SU-DHL-6 (cell line): ENCODE measurements at regions not wholly inside any gene's neighbourhood (a gene's known extent, or its start where the extent isn't known, plus 50 kb on each side); places are given as distances from the start of the nearest gene placed in this dataset.

Source experiments
- H2AFZ ChIP-seq: fragments of 200-600 bp; sonication (generic); 2 replicates; pipeline ENCODE4 v1.6.1; 2014; ENCODE audit warnings: low read depth, mild to moderate bottlenecking, moderate library complexity, mixed read lengths, antibody characterized with exemption, low read length; ENCODE audit not compliant: severe bottlenecking
- H3F3A ChIP-seq: fragments of 200-600 bp; shearing (Covaris generic); 2 replicates; pipeline ENCODE4 v1.6.0; 2016; ENCODE audit warnings: antibody characterized with exemption, mild to moderate bottlenecking; ENCODE audit not compliant: insufficient read depth
- H3K27ac ChIP-seq: fragments of 200-600 bp; sonication (generic); 2 replicates; pipeline ENCODE4 v1.5.1; 2016; ENCODE audit warnings: low read depth, mild to moderate bottlenecking, low read length, moderate library complexity, mixed read lengths
- H3K27me3 ChIP-seq: fragments of 200-600 bp; sonication (generic), shearing (Covaris generic); 2 replicates; pipeline ENCODE4 v1.6.0; 2014; ENCODE audit warnings: mild to moderate bottlenecking, low read length
- H3K36me3 ChIP-seq: fragments of 200-600 bp; sonication (generic); 2 replicates; pipeline ENCODE4 v1.6.1; 2014; ENCODE audit warnings: mild to moderate bottlenecking, low read length, mixed read lengths
- H3K4me2 ChIP-seq: fragments of 300-600, 200-600 bp; shearing (Covaris generic), sonication (generic); 2 replicates; pipeline ENCODE4 v1.6.0; 2014; ENCODE audit warnings: low read length, low read depth, mild to moderate bottlenecking; ENCODE audit not compliant: poor library complexity, severe bottlenecking
- H3K4me3 ChIP-seq: fragments of 200-600 bp; sonication (generic); 2 replicates; pipeline ENCODE4 v1.5.1; 2014; ENCODE audit warnings: antibody characterized with exemption, low read length, mild to moderate bottlenecking, mixed read lengths; ENCODE audit not compliant: insufficient read depth, poor library complexity, severe bottlenecking
- H3K79me2 ChIP-seq: fragments of 200-600 bp; sonication (generic); 2 replicates; pipeline ENCODE4 v1.6.1; 2014; ENCODE audit warnings: mild to moderate bottlenecking, low read length, moderate library complexity; ENCODE audit not compliant: insufficient read depth
- H3K9ac ChIP-seq: fragments of 200-600 bp; sonication (generic); 2 replicates; pipeline ENCODE4 v1.7.0; 2014; ENCODE audit warnings: mild to moderate bottlenecking, low read length
- H3K9me2 ChIP-seq: fragments of 200-600 bp; sonication (generic); replicated peaks from 2 replicates; pipeline ENCODE4 v1.6.1; 2014; ENCODE audit warnings: low read length; ENCODE audit not compliant: insufficient read depth
- H3K9me3 ChIP-seq: fragments of 200-600 bp; sonication (generic); 2 replicates; pipeline ENCODE4 v1.6.1; 2014; ENCODE audit warnings: low read length, mixed read lengths; ENCODE audit not compliant: insufficient read depth
- H4K20me1 ChIP-seq: fragments of 200-600 bp; sonication (generic); 2 replicates; pipeline ENCODE4 v1.6.1; 2014; ENCODE audit warnings: low read depth, mild to moderate bottlenecking, antibody characterized with exemption, low read length, moderate library complexity, mixed read lengths
- EZH2phosphoT487 ChIP-seq: fragments of 200-600 bp; sonication (generic), shearing (Covaris generic); conservative IDR thresholded peaks from 2 replicates; pipeline ENCODE4 v1.6.1; 2018; ENCODE audit warnings: mild to moderate bottlenecking, antibody characterized with exemption, low read length, moderate library complexity, mixed read lengths
- TF ChIP-seq, protein P1 (sequence below): fragments of 200-600 bp; sonication (generic); IDR thresholded peaks from one replicate; pipeline ENCODE4 v1.5.1; 2017; ENCODE audit warnings: antibody characterized with exemption, mild to moderate bottlenecking, low read length, moderate library complexity; ENCODE audit not compliant: insufficient read depth, poor library complexity, severe bottlenecking

DNA sequence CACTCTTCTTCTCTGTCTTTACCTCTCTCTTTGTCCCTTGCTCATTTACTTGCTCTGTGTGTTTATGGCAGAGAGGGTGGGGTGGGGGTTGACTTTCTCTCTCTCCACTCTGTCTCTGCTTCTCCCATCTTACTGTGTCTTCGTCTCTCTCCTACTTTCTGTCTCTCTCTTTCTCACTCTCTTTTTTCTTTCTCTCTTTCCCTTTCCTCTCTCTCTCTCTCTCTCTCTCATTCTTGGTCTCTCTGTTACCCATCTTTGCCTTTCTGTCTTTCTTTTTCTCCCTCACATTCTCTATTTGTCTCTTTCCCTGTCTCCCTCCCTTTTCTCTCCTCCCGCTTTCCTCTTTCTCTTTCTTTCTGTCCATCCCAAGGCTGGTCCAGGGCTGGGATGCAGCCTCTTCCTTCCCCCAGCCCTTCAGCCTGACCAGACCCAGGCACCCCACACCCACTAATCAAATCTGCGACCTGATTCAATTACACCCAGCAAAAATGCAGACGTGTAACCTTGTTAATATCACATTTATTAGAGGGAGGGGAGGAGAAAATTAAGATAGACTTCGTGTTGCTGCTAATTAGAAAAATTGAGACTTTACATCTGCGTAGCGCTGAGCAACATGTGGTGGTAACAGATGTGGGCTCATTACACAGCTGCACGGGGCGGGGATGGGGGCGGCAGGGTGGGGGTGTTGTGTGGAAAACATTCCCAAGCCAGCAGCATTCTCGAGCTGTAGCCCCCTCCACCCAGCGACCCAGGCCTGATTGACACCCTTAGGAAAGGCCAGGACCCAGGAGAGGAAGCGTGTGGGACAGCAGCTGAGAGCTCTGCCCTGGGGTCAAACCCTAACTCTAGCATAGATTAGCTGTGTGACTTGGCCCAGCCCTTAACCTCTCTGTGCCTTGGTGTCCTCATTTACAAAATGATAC lies 124.9 kb upstream of the MAFB start:
- no peak overlapping the region for H2AFZ ChIP-seq
- TF ChIP-seq EZH2phosphoT487, result no peak
- TF ChIP-seq, protein P1, sequence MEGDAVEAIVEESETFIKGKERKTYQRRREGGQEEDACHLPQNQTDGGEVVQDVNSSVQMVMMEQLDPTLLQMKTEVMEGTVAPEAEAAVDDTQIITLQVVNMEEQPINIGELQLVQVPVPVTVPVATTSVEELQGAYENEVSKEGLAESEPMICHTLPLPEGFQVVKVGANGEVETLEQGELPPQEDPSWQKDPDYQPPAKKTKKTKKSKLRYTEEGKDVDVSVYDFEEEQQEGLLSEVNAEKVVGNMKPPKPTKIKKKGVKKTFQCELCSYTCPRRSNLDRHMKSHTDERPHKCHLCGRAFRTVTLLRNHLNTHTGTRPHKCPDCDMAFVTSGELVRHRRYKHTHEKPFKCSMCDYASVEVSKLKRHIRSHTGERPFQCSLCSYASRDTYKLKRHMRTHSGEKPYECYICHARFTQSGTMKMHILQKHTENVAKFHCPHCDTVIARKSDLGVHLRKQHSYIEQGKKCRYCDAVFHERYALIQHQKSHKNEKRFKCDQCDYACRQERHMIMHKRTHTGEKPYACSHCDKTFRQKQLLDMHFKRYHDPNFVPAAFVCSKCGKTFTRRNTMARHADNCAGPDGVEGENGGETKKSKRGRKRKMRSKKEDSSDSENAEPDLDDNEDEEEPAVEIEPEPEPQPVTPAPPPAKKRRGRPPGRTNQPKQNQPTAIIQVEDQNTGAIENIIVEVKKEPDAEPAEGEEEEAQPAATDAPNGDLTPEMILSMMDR, result no peak
- no peaks in the 10 kb centered on the region for H3K79me2 ChIP-seq
- H3K4me2 ChIP-seq, result no peak overlapping the region
- no peaks in the 10 kb centered on the region for H4K20me1 ChIP-seq
- no peaks in the 10 kb centered on the region for H3K9me2 ChIP-seq
- H3K27me3 ChIP-seq, result no peaks in the 10 kb centered on the region
- no peaks in the 10 kb centered on the region for H3K9me3 ChIP-seq
- H3K27ac ChIP-seq, result no peak overlapping the region
- H3F3A ChIP-seq, result no peaks in the 10 kb centered on the region
- no peak overlapping the region for H3K4me3 ChIP-seq
- H3K36me3 ChIP-seq, result no peaks in the 10 kb centered on the region
- H3K9ac ChIP-seq, result no peak overlapping the region

DNA sequence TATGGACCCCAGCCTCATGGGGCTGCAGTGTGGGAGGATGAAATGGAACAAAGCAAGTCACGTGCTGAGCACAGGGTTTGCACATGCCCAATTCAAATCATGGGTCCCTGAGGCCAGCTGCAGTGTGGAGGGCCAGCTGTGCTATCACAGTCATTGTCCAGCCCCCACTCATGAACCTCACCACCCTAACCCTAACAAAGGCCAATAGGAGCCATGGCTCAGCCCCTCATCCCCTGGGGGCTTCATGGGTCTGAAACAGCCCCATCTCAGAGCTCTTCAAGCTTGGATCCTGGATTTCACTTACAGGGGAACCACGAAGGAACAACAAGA lies 125.6 kb upstream of the MAFB start:
- Histone ChIP-seq H3K36me3 (no peaks in the 10 kb centered on the region), H3F3A (no peaks in the 10 kb centered on the region), H2AFZ (no peak overlapping the region), H3K9ac (no peak overlapping the region), H3K9me2 (no peaks in the 10 kb centered on the region), H3K9me3 (no peaks in the 10 kb centered on the region), H3K27ac (no peak overlapping the region), H3K79me2 (no peaks in the 10 kb centered on the region), H3K4me3 (no peak overlapping the region), H3K4me2 (no peak overlapping the region), H4K20me1 (no peaks in the 10 kb centered on the region), H3K27me3 (no peaks in the 10 kb centered on the region)
- TF ChIP-seq EZH2phosphoT487, result no peak
- TF ChIP-seq, protein P1, result no peak

DNA sequence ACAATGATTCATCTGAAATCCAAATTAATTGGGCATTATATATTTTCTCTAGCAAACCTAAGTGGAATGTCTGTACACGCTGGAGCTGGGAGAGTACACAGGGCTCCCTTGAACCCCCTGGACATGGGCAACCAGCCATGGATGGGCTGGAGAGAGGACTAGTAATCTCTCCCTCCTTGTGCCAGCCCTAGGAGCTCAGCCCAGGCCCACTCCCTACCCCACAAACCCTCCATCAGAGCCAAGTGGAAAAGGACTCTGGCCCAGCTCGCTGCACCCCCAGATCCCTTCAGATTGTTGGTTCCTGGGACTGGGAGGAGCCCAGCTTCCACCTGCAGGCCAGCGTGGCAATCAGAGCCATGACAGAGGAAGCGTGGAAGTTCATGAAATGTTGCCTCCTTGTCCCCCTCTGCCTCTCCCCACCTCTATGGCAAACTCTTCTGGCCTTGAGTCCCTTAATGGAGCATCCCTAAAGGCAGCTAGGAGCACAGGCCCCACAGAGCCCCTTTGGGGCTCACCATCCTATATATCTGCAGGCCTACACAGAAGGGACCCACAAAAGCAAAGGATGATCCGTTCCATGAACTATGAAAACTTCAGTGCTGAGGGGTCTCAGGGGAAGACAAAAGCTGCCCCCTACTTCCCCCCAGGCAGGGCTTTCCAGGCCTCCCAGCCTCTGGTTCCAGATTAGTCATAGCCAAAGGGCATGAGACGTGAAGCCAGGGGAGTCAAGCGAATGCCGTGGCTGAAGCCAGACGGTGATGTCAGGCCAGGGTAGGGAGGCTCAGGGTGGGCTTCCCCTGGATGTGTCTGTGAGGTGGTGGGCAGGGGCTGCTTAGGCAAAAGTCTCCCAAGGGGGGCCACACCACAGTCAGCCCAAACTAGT lies 126.4 kb upstream of the MAFB start:
- TF ChIP-seq EZH2phosphoT487, result no peak
- TF ChIP-seq, protein P1, result no peak
- H3K4me2 ChIP-seq, result no peak overlapping the region

More for the DNA sequence above, 126.4 kb upstream of the MAFB start:
- no peaks in the 10 kb centered on the region for H4K20me1 ChIP-seq
- no peak overlapping the region for H2AFZ ChIP-seq
- no peaks in the 10 kb centered on the region for H3K9me2 ChIP-seq
- no peaks in the 10 kb centered on the region for H3K9me3 ChIP-seq
- no peaks in the 10 kb centered on the region for H3K79me2 ChIP-seq
- H3K27ac ChIP-seq, result no peak overlapping the region
- H3K36me3 ChIP-seq, result no peaks in the 10 kb centered on the region
- no peaks in the 10 kb centered on the region for H3F3A ChIP-seq
- no peaks in the 10 kb centered on the region for H3K27me3 ChIP-seq
- no peak overlapping the region for H3K9ac ChIP-seq
- no peak overlapping the region for H3K4me3 ChIP-seq
